Body of pancreas (tissue), 4 donors: ENCODE measurements at regions not wholly inside any gene's neighbourhood (a gene's known extent, or its start where the extent isn't known, plus 50 kb on each side); places are given as distances from the start of the nearest gene placed in this dataset.

ENCODE experiments used
- ATAC-seq: fragments of 150-250 bp; one replicate; pipeline ENCODE4 v1.9.1; 2016
- DNase-seq, 4 donors: peaks; one replicate each; pipeline ENCODE4 v3.0.0-alpha.2; 2019
- H3K27ac ChIP-seq, 4 donors: fragments of 200-600 bp; sonication (generic); 1 replicate in 3 of 4; 2 replicates in 1 of 4; pipeline versions ENCODE4 v1.5.1 to v1.6.1; 2016 to 2019; ENCODE audit warnings: mild to moderate bottlenecking in 1 of 4, mixed read lengths in 1 of 4, moderate library complexity in 1 of 4
- H3K27me3 ChIP-seq, 2 donors: fragments of 200-600 bp; sonication (generic); one replicate each; pipeline ENCODE4 v1.6.0; 2016; ENCODE audit warnings: mild to moderate bottlenecking in 1 of 2
- H3K36me3 ChIP-seq, 2 donors: fragments of 200-600 bp; sonication (generic); replicated peaks in 1 of 2; 2 replicates each; pipeline ENCODE4 v1.5.1; 2016; ENCODE audit warnings: low read depth in 2 of 2; ENCODE audit not compliant: insufficient read depth in 1 of 2
- H3K4me1 ChIP-seq: fragments of 200-600 bp; sonication (generic); one replicate; pipeline ENCODE4 v1.6.0; 2016
- H3K4me3 ChIP-seq, 2 donors: fragments of 200-600 bp; sonication (generic); 1 replicate in 1 of 2; 2 replicates in 1 of 2; pipeline ENCODE4 v1.5.1; 2016 to 2019
- H3K9me3 ChIP-seq, 3 donors: fragments of 200-600 bp; sonication (generic); 1 replicate in 2 of 3; 2 replicates in 1 of 3; pipeline ENCODE4 v1.5.1; 2016
- POLR2A ChIP-seq, 3 donors: fragments of 450-650 bp; IDR thresholded peaks; one replicate each; pipeline ENCODE4 v1.6.1; 2016; ENCODE audit warnings: antibody characterized with exemption in 3 of 3, mild to moderate bottlenecking in 2 of 3
- WGBS, 2 donors: methylation state at CpG; one replicate each; pipeline ENCODE4 v1.1.5; 2017; 5-methylcytosine and 5-hydroxymethylcytosine counted together
- intact Hi-C: fragments of 100-400 bp; cut with DNase I; formaldehyde crosslinking; loops from one replicate; pipeline ENCODE4 v1.15.1; 2023
- TF ChIP-seq, protein P1 (sequence below), 7 experiments: fragments of 450-650 bp in 4 of 7; fragments of 200-600 bp in 3 of 7; sonication (generic) in 3 of 7; IDR thresholded peaks; one replicate each; pipeline ENCODE4 v1.5.1; 2016 to 2019; ENCODE audit warnings: antibody characterized with exemption in 7 of 7

DNA sequence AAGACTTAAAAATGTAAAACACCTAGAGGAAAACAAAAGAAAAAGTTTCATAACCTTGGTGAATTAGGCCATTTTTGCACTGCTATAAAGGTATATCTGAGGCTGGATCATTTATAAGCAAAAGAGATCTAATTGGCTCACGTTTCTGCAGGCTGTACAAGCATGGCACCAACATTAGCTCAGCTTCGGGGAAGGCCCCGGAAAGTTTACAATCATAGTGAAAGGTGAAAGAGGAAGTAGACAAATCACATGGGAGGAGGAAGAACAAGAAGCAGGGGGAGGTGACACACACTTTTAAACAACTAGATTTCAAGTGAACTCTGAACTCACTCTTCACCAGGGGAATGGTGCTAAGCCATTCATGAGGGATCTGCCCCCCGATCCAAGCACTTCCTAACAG is 1358.5 kb upstream of the PCDH9 start:
- Histone ChIP-seq H3K4me3 (no peak overlapping the region), H3K9me3 (no peaks in the 10 kb centered on the region), H3K27ac (no peak overlapping the region), H3K4me1 (no peaks in the 10 kb centered on the region), H3K36me3 (no peaks in the 10 kb centered on the region), H3K27me3 (no peaks in the 10 kb centered on the region)
- no peak for DNase-seq
- TF ChIP-seq, protein P1, sequence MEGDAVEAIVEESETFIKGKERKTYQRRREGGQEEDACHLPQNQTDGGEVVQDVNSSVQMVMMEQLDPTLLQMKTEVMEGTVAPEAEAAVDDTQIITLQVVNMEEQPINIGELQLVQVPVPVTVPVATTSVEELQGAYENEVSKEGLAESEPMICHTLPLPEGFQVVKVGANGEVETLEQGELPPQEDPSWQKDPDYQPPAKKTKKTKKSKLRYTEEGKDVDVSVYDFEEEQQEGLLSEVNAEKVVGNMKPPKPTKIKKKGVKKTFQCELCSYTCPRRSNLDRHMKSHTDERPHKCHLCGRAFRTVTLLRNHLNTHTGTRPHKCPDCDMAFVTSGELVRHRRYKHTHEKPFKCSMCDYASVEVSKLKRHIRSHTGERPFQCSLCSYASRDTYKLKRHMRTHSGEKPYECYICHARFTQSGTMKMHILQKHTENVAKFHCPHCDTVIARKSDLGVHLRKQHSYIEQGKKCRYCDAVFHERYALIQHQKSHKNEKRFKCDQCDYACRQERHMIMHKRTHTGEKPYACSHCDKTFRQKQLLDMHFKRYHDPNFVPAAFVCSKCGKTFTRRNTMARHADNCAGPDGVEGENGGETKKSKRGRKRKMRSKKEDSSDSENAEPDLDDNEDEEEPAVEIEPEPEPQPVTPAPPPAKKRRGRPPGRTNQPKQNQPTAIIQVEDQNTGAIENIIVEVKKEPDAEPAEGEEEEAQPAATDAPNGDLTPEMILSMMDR (IDR thresholded peaks at IDR 0.05): no peak
- no peak for TF ChIP-seq POLR2A (IDR thresholded peaks at IDR 0.05)
- intact Hi-C loops: no loop called here
- no peak for ATAC-seq
- 61 to 63% methylated on average over 4 of the region's 4 CpGs for WGBS, 2 donors

DNA sequence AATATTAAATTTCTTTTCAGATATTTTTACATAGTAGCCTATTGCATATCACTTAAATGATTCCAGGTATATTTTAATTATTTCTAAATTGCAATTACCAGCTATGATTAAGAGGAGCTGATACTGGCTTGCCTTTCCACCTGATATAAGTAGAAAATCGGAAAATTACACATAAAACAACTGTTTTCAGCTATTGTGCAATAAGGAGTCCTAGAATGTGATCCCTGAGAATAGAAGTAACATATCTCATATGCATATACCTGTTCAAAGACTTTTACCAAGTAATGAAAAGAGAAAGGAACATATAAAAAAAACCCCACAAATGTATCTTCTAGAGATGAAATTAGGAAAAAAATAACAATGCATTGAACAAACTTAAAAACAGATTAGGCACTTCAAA is 1354.6 kb upstream of the PCDH9 start:
- no peaks in the 10 kb centered on the region for H3K9me3 ChIP-seq
- H3K27me3 ChIP-seq: no peaks in the 10 kb centered on the region
- no peak for TF ChIP-seq POLR2A (IDR thresholded peaks at IDR 0.05)
- TF ChIP-seq, protein P1 (IDR thresholded peaks at IDR 0.05): no peak
- 27 to 36% methylated on average over 1 of the region's 1 CpG for whole genome bisulfite sequencing, 2 donors
- intact Hi-C loops: no loop called here
- no peak overlapping the region for H3K27ac ChIP-seq
- no peaks in the 10 kb centered on the region for H3K36me3 ChIP-seq
- no peaks in the 10 kb centered on the region for H3K4me1 ChIP-seq
- no peak overlapping the region for H3K4me3 ChIP-seq
- DNase-seq (no peak), ATAC-seq (no peak)

DNA sequence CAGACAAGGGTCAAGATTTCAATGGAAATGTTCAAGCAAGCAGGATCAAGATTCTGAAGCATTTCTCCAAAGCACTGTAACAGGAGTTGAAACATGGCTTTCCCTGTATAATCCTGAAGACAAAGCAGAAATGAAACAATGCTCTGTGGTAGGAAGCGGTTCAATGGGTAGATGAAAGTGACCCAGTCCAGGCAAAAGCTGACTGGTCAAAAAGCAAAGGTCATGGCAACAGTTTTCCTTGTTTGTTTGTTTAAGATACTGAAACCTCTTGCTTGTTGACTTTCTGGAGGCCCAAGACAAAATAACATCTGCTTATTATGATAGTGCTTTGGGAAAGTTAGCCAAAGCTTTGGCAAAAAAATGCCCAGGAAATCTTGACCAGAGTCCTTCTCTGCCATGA is 1343.9 kb upstream of the PCDH9 start:
- WGBS, 2 donors: 42 to 65% methylated on average over 1 of the region's 1 CpG
- no peak for TF ChIP-seq POLR2A (IDR thresholded peaks at IDR 0.05)
- TF ChIP-seq, protein P1 (IDR thresholded peaks at IDR 0.05): no peak
- intact Hi-C loops: no loop called here
- ATAC-seq: no peak
- Histone ChIP-seq H3K36me3 (no peaks in the 10 kb centered on the region), H3K9me3 (no peaks in the 10 kb centered on the region), H3K27ac (no peak overlapping the region), H3K27me3 (no peaks in the 10 kb centered on the region), H3K4me1 (no peaks in the 10 kb centered on the region), H3K4me3 (no peak overlapping the region)
- no peak for DNase-seq

DNA sequence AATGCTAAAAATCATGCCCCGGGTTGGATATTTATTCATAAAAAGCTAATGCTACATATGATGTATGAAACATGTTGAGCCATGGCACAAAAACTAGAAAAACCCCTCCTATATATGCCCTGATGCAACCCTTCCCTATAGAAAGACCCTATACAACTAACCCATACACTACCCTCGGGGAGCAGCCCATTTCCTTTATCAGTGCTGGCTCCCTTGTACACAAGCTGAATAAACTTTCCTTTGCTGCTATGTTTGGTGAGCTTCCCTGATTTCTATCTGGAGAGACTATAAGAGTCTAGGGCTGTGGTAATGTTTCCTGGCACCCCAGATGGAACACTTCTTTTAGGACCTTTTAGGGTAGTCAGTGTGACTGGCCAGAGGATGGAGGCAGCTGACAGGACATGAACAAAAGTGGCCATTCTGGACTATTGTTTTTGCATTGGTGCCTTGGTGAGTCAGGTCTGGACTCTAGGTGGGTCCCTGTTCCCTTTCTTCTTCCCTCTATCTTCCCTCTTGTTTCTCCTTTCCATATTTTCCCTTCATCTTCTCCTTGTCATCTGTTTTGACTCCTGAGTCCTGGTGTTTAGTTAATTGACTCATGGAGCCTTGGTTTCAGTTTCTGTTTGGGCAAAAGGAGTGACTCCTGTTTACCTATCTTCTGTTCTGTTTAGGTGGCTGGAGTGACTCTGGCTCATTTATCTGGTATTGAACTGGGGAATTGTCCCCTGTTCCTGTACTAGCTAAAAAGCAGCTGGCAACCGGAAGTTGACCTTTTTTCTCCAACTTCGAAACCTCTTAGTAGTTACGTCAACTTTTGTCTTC is 1321.8 kb upstream of the PCDH9 start:
- Histone ChIP-seq H3K9me3 (no peaks in the 10 kb centered on the region), H3K27ac (no peak overlapping the region), H3K4me1 (no peaks in the 10 kb centered on the region), H3K27me3 (no peaks in the 10 kb centered on the region), H3K4me3 (no peak overlapping the region), H3K36me3 (no peaks in the 10 kb centered on the region)
- ATAC-seq: no peak
- WGBS, 2 donors: 75 to 78% methylated on average over 5 of the region's 5 CpGs
- intact Hi-C loops: no loop called here
- no peak for DNase-seq
- TF ChIP-seq, protein P1 (IDR thresholded peaks at IDR 0.05): no peak
- no peak for TF ChIP-seq POLR2A (IDR thresholded peaks at IDR 0.05)

DNA sequence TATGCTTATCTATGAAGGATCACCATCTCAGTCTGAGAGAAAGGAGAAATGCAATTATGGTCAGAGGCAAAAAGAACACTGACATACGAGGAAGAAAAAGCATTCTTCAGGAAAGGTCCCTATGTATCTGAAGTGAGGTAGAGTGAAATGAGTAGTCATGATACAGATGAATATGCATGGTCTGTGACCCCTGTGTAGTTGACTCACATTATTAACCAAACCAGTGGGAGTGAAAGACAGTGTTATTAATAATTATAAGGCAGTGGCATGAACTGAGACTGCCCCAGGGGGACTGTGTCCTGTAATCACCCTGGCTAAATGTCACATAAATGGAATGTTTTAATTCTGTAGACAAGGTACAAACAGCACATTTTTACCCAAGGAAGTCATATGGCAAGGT is 1320.2 kb upstream of the PCDH9 start:
- no peaks in the 10 kb centered on the region for H3K9me3 ChIP-seq
- DNase-seq (no peak), ATAC-seq (no peak)
- TF ChIP-seq, protein P1 (IDR thresholded peaks at IDR 0.05): no peak
- TF ChIP-seq POLR2A (IDR thresholded peaks at IDR 0.05): no peak
- H3K27ac ChIP-seq: no peak overlapping the region
- 58 to 68% methylated on average over 1 of the region's 1 CpG for WGBS, 2 donors
- H3K4me1 ChIP-seq: no peaks in the 10 kb centered on the region
- intact Hi-C loops: no loop called here
- H3K36me3 ChIP-seq: no peaks in the 10 kb centered on the region
- H3K27me3 ChIP-seq: no peaks in the 10 kb centered on the region
- no peak overlapping the region for H3K4me3 ChIP-seq
